T47D (cell line): ENCODE measurements at regions not wholly inside any gene's neighbourhood (a gene's known extent, or its start where the extent isn't known, plus 50 kb on each side); places are given as distances from the start of the nearest gene placed in this dataset.
A peak's percentile ranks its signal among the peaks of the same experiment; 100 is the strongest.

Experiments
- DNase-seq, 2 experiments: peaks; one replicate each; pipeline versions ENCODE4 v3.0.0 to v3.0.0-alpha.2; 2011 to 2012; ENCODE audit warnings: low read depth in 1 of 2, low spot score in 1 of 2
- JUND ChIP-seq: IDR thresholded peaks from 2 replicates; pipeline ENCODE4 v1.6.1; 2012; ENCODE audit warnings: low read depth
- in situ Hi-C: cut with HindIII; loops from 2 replicates; pipeline ENCODE4 v1.10.0; 2016; ENCODE audit warnings: low sequenced_read_pairs, low pct_unique_long_range_greater_than_20kb

DNA sequence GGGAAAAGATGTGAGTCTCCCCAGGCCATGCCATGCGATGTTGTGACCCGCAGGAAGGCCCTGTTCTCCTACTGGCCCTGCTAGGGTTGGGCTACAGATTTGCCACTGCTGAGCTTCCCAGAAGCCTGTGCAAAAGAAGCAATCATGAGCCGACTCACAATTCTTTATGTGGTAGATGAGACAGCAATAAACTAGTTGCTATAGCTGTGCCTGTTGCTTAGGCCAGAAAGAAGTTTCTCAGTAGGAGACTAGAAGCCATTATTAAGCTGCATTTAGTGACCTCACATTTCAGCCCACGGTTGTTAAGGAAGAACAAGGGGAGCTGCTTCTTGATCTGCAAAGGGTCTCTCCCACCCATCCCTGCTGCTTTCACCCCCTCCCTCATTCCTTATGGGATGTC, 239.4 kb upstream of the CRY1 start:
- DNase-seq: no peak

DNA sequence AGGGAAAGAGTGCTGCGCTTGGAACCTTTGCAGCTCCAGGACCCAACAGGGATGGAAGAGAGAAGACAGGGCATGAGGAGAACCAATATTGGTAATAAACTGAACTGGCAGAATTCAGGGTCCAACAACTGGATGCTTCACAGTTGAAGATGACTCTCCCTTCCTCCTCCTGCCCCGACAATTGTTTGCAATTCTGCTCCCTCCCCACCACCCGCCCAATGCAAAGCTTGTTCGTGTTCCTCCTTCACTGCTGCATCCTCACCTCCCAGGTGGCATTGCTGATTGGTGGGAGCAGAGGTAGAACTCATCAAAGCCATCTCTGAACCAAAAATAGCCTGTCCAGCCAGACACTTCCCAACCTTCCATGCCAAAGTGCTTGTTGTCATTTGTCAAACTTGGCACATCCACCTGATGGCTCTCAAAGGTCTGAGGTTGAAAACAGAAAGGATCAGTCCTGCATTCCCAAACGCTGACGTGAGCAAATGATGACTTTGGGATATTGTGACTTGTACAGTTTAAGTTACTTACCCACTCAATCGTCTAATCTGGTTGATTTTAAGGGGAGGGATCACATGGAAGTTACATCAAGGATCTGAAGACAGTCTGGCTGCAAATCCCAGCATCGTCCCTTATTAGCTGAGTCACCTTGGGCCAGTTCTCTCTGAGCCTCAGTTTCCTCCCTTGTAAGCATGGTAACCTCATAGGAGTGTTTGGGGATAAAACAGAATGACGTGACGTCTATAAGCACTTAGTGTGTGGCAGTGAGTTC, 242.6 kb upstream of the CRY1 start:
- in situ Hi-C loops: no loop called here
- no peak for TF ChIP-seq JUND
- DNase-seq: no peak

More for the DNA sequence above, 239.4 kb upstream of the CRY1 start:
- no peak for TF ChIP-seq JUND
- in situ Hi-C loops: no loop called here

DNA sequence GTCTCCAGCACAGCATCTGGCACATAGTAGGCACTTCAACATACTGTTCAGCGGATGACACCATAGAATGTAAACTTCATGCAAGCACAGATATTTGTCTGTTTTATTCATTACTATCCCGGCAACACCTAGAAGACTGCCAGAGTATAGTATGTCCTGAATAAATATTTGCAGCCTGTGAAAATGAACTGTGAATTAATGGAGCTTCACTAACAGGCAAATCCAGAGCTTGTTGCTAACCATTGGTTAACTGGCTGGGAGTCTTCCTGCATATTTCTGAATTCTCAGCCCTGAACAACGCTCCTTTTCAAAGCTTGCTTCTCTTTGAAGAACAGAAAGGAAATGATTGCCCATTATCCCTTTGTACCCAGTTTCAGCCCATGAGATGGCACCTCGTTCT, 243.3 kb upstream of the CRY1 start:
- TF ChIP-seq JUND: no peak
- no peak for DNase-seq
- in situ Hi-C loops: no loop called here

GRCh38 chr12:107337346-107338095, 244.2 kb upstream of the CRY1 start:
- in situ Hi-C loops: no loop called here
- TF ChIP-seq JUND: no peak
- no peak for DNase-seq

GRCh38 chr12:107339487-107339886, 246.1 kb upstream of the CRY1 start:
- TF ChIP-seq JUND: no peak
- in situ Hi-C loops: no loop called here
- DNase-seq: no peak

- no peak for DNase-seq
Observed at GRCh38 chr12:107339932-107340331, 246.6 kb upstream of the CRY1 start.

DNA sequence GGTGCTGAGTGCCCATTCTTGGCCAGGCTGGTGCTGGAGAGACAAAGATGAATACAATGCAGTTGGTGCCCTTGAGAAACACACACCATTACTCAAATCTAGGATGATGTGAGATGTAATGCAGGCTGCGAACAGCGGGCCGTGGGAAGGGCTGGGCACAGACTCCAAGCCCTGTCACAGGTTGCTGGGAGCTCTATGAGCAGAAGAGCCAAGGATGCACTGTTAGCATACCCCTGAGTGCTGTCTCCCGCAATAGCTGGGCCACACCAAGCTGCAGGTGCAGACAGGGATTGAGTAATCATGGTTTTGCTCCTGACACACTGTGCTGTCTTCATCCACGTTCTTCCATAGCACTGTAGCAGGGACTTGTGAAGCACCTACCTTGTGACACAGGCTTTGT, 247.5 kb upstream of the CRY1 start:
- in situ Hi-C loops: no loop called here
- no peak for TF ChIP-seq JUND
- no peak for DNase-seq

More at GRCh38 chr12:107339932-107340331, 246.6 kb upstream of the CRY1 start:
- in situ Hi-C loops: no loop called here
- no peak for TF ChIP-seq JUND

DNA sequence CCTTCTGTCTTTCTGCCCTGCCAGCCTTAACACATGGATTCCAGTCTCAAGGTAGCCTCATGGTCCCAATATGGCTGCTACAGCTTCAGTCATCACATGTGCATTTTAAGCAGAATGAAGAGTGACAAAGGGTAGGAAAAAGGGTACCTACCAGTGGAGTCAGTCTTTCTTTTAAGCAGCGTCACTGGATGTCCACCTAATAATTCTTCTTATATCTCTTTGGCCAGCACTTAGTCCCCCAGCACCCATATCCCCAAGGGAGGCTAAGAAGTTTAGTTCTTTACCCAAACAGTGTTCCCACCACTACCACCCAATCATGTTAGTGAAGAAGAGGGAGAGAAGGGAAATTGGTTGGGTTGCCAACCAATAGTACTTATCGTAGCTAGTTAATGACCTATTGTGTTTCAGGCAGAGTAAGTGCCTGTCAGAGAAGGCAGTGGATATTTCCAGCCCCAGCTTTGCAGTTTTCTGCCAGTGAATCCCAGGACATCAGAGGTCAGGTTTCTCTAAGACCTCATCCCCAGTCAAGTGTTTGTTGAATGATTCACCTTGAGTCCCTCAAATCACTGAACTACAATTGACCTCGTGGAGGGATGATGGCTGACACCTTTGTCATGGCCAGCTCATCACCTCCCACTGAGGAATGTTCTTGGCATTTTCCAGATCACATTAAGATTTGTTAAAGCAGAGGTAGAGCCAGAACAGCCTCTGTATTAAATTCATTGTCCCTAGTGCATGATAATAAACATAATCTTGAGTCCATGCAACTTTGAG, 250.9 kb upstream of the CRY1 start:
- TF ChIP-seq JUND: no peak
- in situ Hi-C loops: no loop called here
- DNase-seq: no peak

DNA sequence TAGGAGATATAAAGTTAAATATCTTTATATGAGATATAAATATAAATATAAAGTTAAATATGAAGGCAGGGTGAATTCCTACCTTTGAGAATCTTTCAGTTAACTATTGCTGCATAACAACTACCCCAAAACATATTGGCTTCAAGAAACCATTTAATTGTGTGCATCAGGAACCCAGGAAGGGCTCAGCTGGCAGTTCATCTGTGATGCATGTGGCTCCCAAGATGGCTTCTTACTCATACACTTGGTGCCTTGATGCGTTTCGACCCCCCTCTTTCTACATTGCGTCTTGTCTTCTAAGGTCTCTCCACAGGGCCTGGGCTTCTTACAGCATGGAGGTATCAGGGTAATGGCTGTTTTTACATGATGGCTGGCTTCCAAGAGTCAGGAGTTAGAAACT, 253.9 kb upstream of the CRY1 start:
- no peak for DNase-seq
- in situ Hi-C loops: no loop called here
- no peak for TF ChIP-seq JUND

GRCh38 chr12:107349008-107349747, 255.8 kb upstream of the CRY1 start:
- TF ChIP-seq JUND: no peak
- DNase-seq: peak in 1 of 2 experiments; percentile 78
- in situ Hi-C loops: no loop called here

GRCh38 chr12:107349839-107350238, 256.5 kb upstream of the CRY1 start:
- in situ Hi-C loops: no loop called here
- no peak for TF ChIP-seq JUND

DNA sequence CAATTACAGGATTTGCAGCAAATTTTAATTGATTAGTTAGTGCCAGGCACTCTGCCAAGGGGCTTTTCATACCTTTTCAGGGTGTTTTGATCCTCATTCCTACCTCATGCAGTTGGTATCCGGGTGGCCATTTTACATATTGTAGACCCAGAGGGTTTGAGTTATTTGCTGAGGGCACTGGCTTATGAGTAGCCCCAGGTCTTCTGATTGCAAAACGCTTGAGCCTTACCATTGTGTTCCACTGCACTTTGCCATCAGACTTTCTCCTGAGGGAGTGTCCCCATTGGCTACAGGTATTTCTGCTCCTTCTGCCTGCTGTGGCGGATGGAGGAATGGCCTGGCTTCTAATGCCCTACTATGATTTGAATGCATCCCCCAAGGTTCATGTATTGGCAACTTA, 257.8 kb upstream of the CRY1 start:
- TF ChIP-seq JUND: no peak
- DNase-seq: no peak
- in situ Hi-C loops: no loop called here

More at GRCh38 chr12:107349839-107350238, 256.5 kb upstream of the CRY1 start:
- no peak for DNase-seq
